Body of pancreas (tissue), 4 donors: ENCODE measurements at regions not wholly inside any gene's neighbourhood (a gene's known extent, or its start where the extent isn't known, plus 50 kb on each side); places are given as distances from the start of the nearest gene placed in this dataset.

Experiments
- ATAC-seq: fragments of 150-250 bp; one replicate; pipeline ENCODE4 v1.9.1; 2016
- DNase-seq, 4 donors: peaks; one replicate each; pipeline ENCODE4 v3.0.0-alpha.2; 2019
- H3K27ac ChIP-seq, 4 donors: fragments of 200-600 bp; sonication (generic); 1 replicate in 3 of 4; 2 replicates in 1 of 4; pipeline versions ENCODE4 v1.5.1 to v1.6.1; 2016 to 2019; ENCODE audit warnings: mild to moderate bottlenecking in 1 of 4, mixed read lengths in 1 of 4, moderate library complexity in 1 of 4
- H3K27me3 ChIP-seq, 2 donors: fragments of 200-600 bp; sonication (generic); one replicate each; pipeline ENCODE4 v1.6.0; 2016; ENCODE audit warnings: mild to moderate bottlenecking in 1 of 2
- H3K36me3 ChIP-seq, 2 donors: fragments of 200-600 bp; sonication (generic); replicated peaks in 1 of 2; 2 replicates each; pipeline ENCODE4 v1.5.1; 2016; ENCODE audit warnings: low read depth in 2 of 2; ENCODE audit not compliant: insufficient read depth in 1 of 2
- H3K4me1 ChIP-seq: fragments of 200-600 bp; sonication (generic); one replicate; pipeline ENCODE4 v1.6.0; 2016
- H3K4me3 ChIP-seq, 2 donors: fragments of 200-600 bp; sonication (generic); 1 replicate in 1 of 2; 2 replicates in 1 of 2; pipeline ENCODE4 v1.5.1; 2016 to 2019
- H3K9me3 ChIP-seq, 3 donors: fragments of 200-600 bp; sonication (generic); 1 replicate in 2 of 3; 2 replicates in 1 of 3; pipeline ENCODE4 v1.5.1; 2016
- CTCF ChIP-seq, 7 experiments: fragments of 450-650 bp in 4 of 7; fragments of 200-600 bp in 3 of 7; sonication (generic) in 3 of 7; IDR thresholded peaks; one replicate each; pipeline ENCODE4 v1.5.1; 2016 to 2019; ENCODE audit warnings: antibody characterized with exemption in 7 of 7
- POLR2A ChIP-seq, 3 donors: fragments of 450-650 bp; IDR thresholded peaks; one replicate each; pipeline ENCODE4 v1.6.1; 2016; ENCODE audit warnings: antibody characterized with exemption in 3 of 3, mild to moderate bottlenecking in 2 of 3
- WGBS, 2 donors: methylation state at CpG; one replicate each; pipeline ENCODE4 v1.1.5; 2017; 5-methylcytosine and 5-hydroxymethylcytosine counted together
- intact Hi-C: fragments of 100-400 bp; cut with DNase I; formaldehyde crosslinking; loops from one replicate; pipeline ENCODE4 v1.15.1; 2023

GRCh38 chr11:121790430-121790829 is 325.6 kb downstream of the BLID start:
- Histone ChIP-seq H3K4me3 (no peak overlapping the region), H3K27ac (no peak overlapping the region), H3K36me3 (no peaks in the 10 kb centered on the region), H3K27me3 (no peaks in the 10 kb centered on the region), H3K4me1 (no peaks in the 10 kb centered on the region), H3K9me3 (no peaks in the 10 kb centered on the region)
- no peak for TF ChIP-seq POLR2A (IDR thresholded peaks at IDR 0.05)
- no peak for TF ChIP-seq CTCF (IDR thresholded peaks at IDR 0.05)
- intact Hi-C loops, result no loop called here
- DNase-seq (no peak), ATAC-seq (no peak)
- WGBS, 2 donors, result 53 to 61% methylated on average over 2 of the region's 2 CpGs

- DNase-seq (no peak), ATAC-seq (no peak)
- intact Hi-C loops, result no loop called here
- no peaks in the 10 kb centered on the region for H3K27me3 ChIP-seq
- no peaks in the 10 kb centered on the region for H3K4me1 ChIP-seq
- H3K4me3 ChIP-seq, result no peak overlapping the region
- H3K36me3 ChIP-seq, result no peaks in the 10 kb centered on the region
- H3K9me3 ChIP-seq, result no peaks in the 10 kb centered on the region
- no peak for TF ChIP-seq POLR2A (IDR thresholded peaks at IDR 0.05)
- TF ChIP-seq CTCF (IDR thresholded peaks at IDR 0.05), result no peak
- no peak overlapping the region for H3K27ac ChIP-seq
- 52 to 59% methylated on average over 2 of the region's 2 CpGs for WGBS, 2 donors
Measured at GRCh38 chr11:121780971-121781370, 328.2 kb upstream of the SORL1-AS1 start.

GRCh38 chr11:121777056-121777455 is 324.3 kb upstream of the SORL1-AS1 start:
- no peak overlapping the region for H3K4me3 ChIP-seq
- intact Hi-C loops, result no loop called here
- H3K27me3 ChIP-seq, result no peaks in the 10 kb centered on the region
- 62 to 67% methylated on average over 3 of the region's 3 CpGs for WGBS, 2 donors
- no peaks in the 10 kb centered on the region for H3K4me1 ChIP-seq
- no peaks in the 10 kb centered on the region for H3K9me3 ChIP-seq
- no peaks in the 10 kb centered on the region for H3K36me3 ChIP-seq
- TF ChIP-seq POLR2A (IDR thresholded peaks at IDR 0.05), result no peak
- TF ChIP-seq CTCF (IDR thresholded peaks at IDR 0.05), result no peak
- no peak for ATAC-seq
- no peak for DNase-seq
- no peak overlapping the region for H3K27ac ChIP-seq

- Histone ChIP-seq H3K36me3 (no peaks in the 10 kb centered on the region), H3K27ac (no peak overlapping the region), H3K4me3 (no peak overlapping the region), H3K27me3 (no peaks in the 10 kb centered on the region), H3K4me1 (no peaks in the 10 kb centered on the region), H3K9me3 (no peaks in the 10 kb centered on the region)
- ATAC-seq (no peak), DNase-seq (no peak)
- intact Hi-C loops, result no loop called here
- TF ChIP-seq CTCF (IDR thresholded peaks at IDR 0.05), result no peak
- no peak for TF ChIP-seq POLR2A (IDR thresholded peaks at IDR 0.05)
- WGBS, 2 donors, result 54 to 71% methylated on average over 5 of the region's 5 CpGs
Measured at GRCh38 chr11:121775276-121775675, 322.5 kb upstream of the SORL1-AS1 start.

- DNase-seq (no peak), ATAC-seq (no peak)
- H3K9me3 ChIP-seq, result no peaks in the 10 kb centered on the region
- H3K4me1 ChIP-seq, result no peaks in the 10 kb centered on the region
- H3K4me3 ChIP-seq, result no peak overlapping the region
- TF ChIP-seq POLR2A (IDR thresholded peaks at IDR 0.05), result no peak
- TF ChIP-seq CTCF (IDR thresholded peaks at IDR 0.05), result no peak
- intact Hi-C loops, result no loop called here
- H3K27ac ChIP-seq, result no peak overlapping the region
- H3K36me3 ChIP-seq, result no peaks in the 10 kb centered on the region
- no peaks in the 10 kb centered on the region for H3K27me3 ChIP-seq
- 78 to 82% methylated on average over 2 of the region's 2 CpGs for WGBS, 2 donors
Measured at GRCh38 chr11:121773076-121773475, 320.3 kb upstream of the SORL1-AS1 start.
